ENCODE measurements at regions not wholly inside any gene's neighbourhood (a gene's known extent, or its start where the extent isn't known, plus 50 kb on each side); places are given as distances from the start of the nearest gene placed in this dataset.

DNA sequence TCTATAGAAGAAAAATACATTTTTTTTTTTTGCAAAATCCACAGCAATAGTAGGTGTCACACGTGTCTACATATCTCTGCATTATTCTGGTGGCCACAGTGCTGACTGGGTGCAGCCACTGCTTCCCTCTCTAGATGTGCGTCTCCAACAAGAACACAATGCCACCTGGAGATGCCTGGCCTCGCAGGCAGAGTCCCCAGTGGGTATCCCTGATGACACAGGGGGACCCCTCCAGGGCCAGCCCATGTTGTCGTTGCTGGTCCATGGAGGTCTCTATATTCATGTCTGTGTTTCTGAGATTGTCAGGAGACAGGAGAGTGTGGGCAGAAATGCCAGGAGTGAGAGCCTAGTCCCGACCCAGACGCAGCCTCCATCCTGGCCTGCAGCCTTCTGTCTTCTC is 345.9 kb upstream of the SHH start:
- Mint-ChIP-seq H3K9me3 (peaks cover 7% of the 10 kb centered on the region), H3K4me1 (ENCODE audit: low read depth) (no peaks in the 10 kb centered on the region), H3K36me3 (ENCODE audit: low read depth) (no peaks in the 10 kb centered on the region), H3K27ac (no peak overlapping the region), H3K4me3 (no peak overlapping the region), H3K27me3 (ENCODE audit: insufficient read depth) (no peaks in the 10 kb centered on the region)
- DNase-seq (ENCODE audit: low spot score): no peak
- intact Hi-C loops (cut with micrococcal nuclease): no loop called here

DNA sequence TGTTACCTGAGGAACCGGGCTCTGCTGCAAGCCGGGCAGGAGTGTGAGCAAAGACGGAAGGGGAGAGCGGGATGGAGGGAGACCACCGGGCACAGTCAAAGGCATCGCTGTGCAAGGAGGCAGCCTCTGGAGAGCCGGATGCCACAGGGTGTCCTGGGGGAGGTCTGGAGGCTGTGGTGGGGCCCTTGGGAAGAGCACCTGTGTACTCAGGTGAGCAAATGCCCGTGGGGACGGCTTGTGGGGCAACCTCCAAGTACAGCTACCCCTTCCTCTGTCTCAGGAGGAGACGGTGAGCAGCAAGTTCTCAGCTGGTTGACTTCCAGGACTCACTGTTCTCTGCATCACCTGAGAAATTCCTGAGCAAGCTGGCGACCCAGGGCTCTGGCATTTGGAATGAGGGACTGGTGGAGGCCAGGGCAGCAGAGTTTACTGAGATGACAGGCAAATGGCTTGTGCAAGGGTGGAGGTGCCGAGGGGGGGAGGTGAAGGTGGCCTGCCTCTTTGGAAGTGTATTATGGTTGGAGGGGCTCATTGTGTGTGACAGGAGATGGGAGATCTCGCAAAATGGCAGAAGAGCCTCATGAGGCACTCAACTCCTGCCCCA is 345.2 kb upstream of the SHH start:
- intact Hi-C loops (cut with micrococcal nuclease): no loop called here
- H3K4me1 Mint-ChIP-seq (ENCODE audit: low read depth): no peaks in the 10 kb centered on the region
- no peaks in the 10 kb centered on the region for H3K27me3 Mint-ChIP-seq (ENCODE audit: insufficient read depth)
- no peak overlapping the region for H3K4me3 Mint-ChIP-seq
- peaks cover 7% of the 10 kb centered on the region for H3K9me3 Mint-ChIP-seq
- H3K36me3 Mint-ChIP-seq (ENCODE audit: low read depth): no peaks in the 10 kb centered on the region
- no peak overlapping the region for H3K27ac Mint-ChIP-seq
- DNase-seq (ENCODE audit: low spot score): no peak

DNA sequence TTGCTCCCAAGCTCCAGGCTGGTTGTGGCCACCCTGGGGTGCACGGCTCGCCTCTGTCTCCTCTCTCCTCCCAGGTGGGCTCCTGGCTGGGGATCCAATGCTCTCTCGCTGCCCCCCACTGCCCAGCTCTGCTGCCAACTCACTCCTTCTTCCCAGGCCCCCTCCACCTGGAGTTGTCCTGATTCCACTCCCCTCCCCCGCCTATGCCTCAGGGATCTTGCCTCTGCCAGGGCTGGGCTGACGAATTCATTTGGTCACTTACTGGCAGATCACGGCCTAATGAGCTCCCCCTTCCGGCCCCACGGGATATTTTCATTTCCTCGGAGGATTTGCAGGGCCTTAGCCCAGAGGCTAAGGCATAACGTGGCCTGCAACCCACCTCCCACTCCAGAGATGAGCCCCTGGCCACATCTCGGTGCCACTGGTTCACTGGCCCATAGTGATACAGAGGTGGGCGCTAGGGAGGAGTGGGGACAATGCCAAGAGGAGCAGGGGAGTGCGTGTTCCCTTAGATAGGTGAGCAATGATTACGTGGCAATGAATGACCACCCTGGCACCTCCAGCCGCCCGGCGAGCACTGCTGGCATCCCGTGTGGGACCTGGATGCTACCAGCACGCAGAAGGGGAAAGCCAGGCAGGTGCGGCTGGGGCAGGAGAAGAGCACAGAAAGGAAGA is 344.6 kb upstream of the SHH start:
- no peak overlapping the region for H3K4me3 Mint-ChIP-seq
- DNase-seq (ENCODE audit: low spot score): no peak
- no peaks in the 10 kb centered on the region for H3K36me3 Mint-ChIP-seq (ENCODE audit: low read depth)

DNA sequence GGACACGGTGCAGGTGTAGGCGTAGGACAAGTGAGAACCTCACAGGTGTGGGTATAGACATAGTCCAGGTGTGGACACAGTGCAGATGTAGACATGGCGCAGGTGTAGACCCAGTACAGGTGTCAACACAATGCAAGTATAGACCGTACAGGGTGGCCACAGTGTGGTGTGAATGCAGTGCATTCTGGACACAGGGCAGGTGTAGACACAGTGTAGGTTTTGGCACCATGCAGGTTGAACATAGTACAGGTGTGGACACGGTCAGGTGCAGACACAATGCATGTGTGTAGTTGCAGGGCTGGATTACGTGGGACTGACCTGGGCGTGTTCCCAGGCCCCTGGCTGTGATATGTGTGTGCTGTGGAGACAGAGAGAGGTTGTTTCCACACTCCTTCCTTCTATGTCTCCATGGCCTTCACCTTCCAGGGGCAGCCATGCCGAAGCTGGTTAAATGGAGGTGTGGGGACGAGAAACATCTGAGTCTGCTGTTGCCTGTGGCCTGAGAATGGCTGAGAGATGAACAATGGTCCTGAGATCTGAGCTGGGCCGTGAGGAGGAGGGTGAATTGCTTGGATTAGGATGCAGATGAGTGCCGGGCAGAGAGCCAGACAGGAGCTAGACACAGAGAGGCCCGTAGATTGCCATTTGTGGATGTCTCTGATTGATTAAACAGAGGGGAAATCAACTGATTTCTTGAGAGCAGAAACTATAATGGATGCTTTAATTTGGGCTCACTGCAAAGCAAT is 343.9 kb upstream of the SHH start:
- no peak for DNase-seq (ENCODE audit: low spot score)
- Mint-ChIP-seq H3K27me3 (ENCODE audit: insufficient read depth) (no peaks in the 10 kb centered on the region), H3K9me3 (peaks cover 7% of the 10 kb centered on the region), H3K4me3 (no peak overlapping the region), H3K36me3 (ENCODE audit: low read depth) (no peaks in the 10 kb centered on the region), H3K4me1 (ENCODE audit: low read depth) (no peaks in the 10 kb centered on the region), H3K27ac (no peak overlapping the region)
- intact Hi-C loops (cut with micrococcal nuclease): no loop called here

More for the DNA sequence above, 344.6 kb upstream of the SHH start:
- H3K4me1 Mint-ChIP-seq (ENCODE audit: low read depth): no peaks in the 10 kb centered on the region
- no peak overlapping the region for H3K27ac Mint-ChIP-seq
- intact Hi-C loops (cut with micrococcal nuclease): no loop called here
- H3K27me3 Mint-ChIP-seq (ENCODE audit: insufficient read depth): no peaks in the 10 kb centered on the region
- H3K9me3 Mint-ChIP-seq: peaks cover 7% of the 10 kb centered on the region

DNA sequence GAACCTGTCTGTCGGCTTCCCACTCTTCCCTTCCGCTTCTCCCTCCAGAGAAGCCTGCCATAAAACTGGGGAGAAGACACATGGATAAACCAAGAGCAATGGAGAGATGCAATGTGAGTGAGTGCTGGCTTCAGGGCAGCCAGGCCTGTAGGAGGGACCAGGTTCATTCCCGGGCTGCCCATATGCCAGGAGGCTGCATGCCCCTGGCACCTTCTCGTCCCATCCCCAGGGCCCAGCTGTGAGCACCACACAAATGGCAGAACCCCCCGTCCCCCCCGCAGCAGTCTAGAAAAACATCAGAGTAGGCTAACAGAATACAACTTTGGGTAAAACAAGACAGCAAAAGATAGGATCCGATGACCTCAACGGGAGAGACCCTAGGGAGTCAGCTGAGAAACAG is 341.3 kb upstream of the SHH start:
- Mint-ChIP-seq H3K27ac (no peak overlapping the region), H3K9me3 (peaks cover 7% of the 10 kb centered on the region), H3K4me1 (ENCODE audit: low read depth) (no peaks in the 10 kb centered on the region), H3K36me3 (ENCODE audit: low read depth) (no peaks in the 10 kb centered on the region), H3K4me3 (no peak overlapping the region), H3K27me3 (ENCODE audit: insufficient read depth) (no peaks in the 10 kb centered on the region)
- intact Hi-C loops (cut with micrococcal nuclease): no loop called here
- DNase-seq (ENCODE audit: low spot score): no peak

DNA sequence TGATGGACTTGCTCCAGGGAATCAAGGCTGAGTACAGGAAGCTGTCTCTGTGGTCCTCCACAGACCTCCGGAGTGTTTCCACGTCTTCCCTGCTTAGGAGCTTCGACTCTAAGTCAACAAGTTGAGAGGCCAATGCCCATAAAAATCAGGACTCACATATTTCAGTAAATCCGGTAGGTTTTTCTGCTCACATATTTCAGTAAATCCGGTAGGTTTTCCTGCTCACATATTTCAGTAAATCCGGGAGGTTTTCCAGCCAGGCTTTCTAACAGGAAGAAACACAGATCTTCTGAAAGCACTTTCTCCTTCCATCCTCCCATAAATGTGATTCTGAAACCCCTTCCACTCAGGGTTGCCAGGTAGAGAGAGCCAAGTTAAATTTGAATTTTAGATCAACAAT is 340.1 kb upstream of the SHH start:
- H3K27me3 Mint-ChIP-seq (ENCODE audit: insufficient read depth): peaks cover 2% of the 10 kb centered on the region
- H3K4me3 Mint-ChIP-seq: no peak overlapping the region
- intact Hi-C loops (cut with micrococcal nuclease): no loop called here
- DNase-seq (ENCODE audit: low spot score): no peak
- H3K36me3 Mint-ChIP-seq (ENCODE audit: low read depth): no peaks in the 10 kb centered on the region
- no peak overlapping the region for H3K27ac Mint-ChIP-seq
- no peaks in the 10 kb centered on the region for H3K4me1 Mint-ChIP-seq (ENCODE audit: low read depth)
- H3K9me3 Mint-ChIP-seq: peaks cover 7% of the 10 kb centered on the region

DNA sequence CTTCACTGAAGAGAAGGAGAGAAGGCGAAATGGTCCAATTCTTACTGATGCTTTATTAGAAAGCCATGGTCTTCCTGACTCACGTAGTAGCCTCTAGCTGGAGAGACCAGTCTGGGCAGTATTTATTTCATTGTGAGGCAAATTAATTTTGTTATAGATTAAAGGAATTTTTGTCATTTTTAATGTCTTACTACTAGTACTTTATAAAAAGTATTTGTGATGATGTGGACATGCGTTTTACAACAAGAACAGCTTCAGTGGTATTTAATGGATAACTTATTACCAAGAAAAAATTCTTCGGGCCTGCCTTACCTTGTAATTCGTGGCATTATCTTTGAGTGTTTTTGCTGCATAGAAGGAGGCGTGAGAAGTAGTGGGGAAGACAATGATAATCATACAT is 339.4 kb upstream of the SHH start:
- DNase-seq (ENCODE audit: low spot score): no peak
- H3K36me3 Mint-ChIP-seq (ENCODE audit: low read depth): no peaks in the 10 kb centered on the region
- H3K27ac Mint-ChIP-seq: no peak overlapping the region
- H3K9me3 Mint-ChIP-seq: peaks cover 7% of the 10 kb centered on the region
- intact Hi-C loops (cut with micrococcal nuclease): no loop called here
- no peaks in the 10 kb centered on the region for H3K4me1 Mint-ChIP-seq (ENCODE audit: low read depth)
- H3K4me3 Mint-ChIP-seq: no peak overlapping the region
- peaks cover 2% of the 10 kb centered on the region for H3K27me3 Mint-ChIP-seq (ENCODE audit: insufficient read depth)

DNA sequence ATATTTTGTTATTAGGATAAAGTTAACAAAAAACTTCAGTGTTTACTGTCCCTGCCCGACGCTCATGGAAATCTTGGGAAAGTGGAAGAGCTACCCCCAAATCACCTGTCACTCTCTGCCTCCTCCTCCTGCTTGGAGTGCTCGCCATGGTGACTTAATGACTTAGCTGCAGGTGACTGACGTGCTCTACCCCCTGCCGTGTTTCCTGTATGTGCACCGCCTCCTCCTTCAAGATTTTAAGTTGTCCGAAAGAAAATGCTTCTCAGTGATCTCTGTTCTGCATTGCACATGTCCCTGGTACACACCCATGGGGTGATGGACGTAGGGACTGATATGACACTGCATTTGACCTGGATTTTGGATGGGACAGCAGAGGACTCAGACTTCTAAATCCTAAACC is 338.8 kb upstream of the SHH start:
- Mint-ChIP-seq H3K9me3 (peaks cover 7% of the 10 kb centered on the region), H3K27ac (no peak overlapping the region), H3K4me3 (no peak overlapping the region), H3K4me1 (ENCODE audit: low read depth) (no peaks in the 10 kb centered on the region), H3K27me3 (ENCODE audit: insufficient read depth) (peaks cover 2% of the 10 kb centered on the region), H3K36me3 (ENCODE audit: low read depth) (no peaks in the 10 kb centered on the region)
- intact Hi-C loops (cut with micrococcal nuclease): no loop called here
- no peak for DNase-seq (ENCODE audit: low spot score)

DNA sequence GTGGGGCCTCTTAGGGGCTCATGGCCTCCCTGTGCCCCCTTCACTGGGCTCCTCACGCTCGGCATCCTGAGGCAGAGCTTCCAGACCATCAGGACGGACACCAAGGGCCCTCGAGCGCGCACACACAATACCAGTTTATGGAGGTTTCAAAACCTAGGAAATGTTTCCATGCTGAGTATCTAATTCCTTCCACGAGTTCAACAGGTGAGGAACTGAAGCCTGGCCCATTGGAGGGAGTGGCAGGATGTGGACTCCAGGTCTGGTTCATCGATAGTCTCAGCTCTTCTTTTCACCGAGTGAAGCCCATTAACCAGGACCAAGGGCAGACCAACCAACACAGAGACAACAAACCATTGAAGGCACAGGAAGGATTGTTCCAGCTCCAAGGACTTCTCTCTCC is 336.7 kb upstream of the SHH start:
- no peaks in the 10 kb centered on the region for H3K36me3 Mint-ChIP-seq (ENCODE audit: low read depth)
- H3K9me3 Mint-ChIP-seq: peaks cover 7% of the 10 kb centered on the region
- no peak for DNase-seq (ENCODE audit: low spot score)
- H3K4me1 Mint-ChIP-seq (ENCODE audit: low read depth): no peaks in the 10 kb centered on the region
- intact Hi-C loops (cut with micrococcal nuclease): no loop called here
- no peak overlapping the region for H3K4me3 Mint-ChIP-seq
- H3K27ac Mint-ChIP-seq: no peak overlapping the region
- H3K27me3 Mint-ChIP-seq (ENCODE audit: insufficient read depth): peaks cover 2% of the 10 kb centered on the region

DNA sequence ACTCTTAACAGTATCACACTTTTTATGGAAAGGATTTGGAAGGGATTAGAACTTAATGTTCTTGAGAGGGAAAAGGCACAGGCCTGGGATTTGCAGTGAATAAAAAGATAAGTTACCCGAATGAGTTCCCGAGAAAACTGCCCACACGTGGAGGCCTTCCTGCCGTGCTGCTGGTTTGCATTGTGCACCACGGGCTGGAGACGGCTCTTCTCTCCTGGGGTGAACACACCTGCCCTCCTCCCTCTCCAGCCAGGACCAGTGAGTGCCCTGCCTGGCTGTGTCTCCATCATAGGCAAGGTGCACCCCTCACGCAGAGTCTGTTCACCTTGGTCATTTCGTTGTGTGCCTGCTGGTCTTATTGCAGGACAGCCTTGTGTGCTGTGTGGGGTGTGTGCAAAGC is 336.3 kb upstream of the SHH start:
- no peaks in the 10 kb centered on the region for H3K4me1 Mint-ChIP-seq (ENCODE audit: low read depth)
- intact Hi-C loops (cut with micrococcal nuclease): no loop called here
- no peak overlapping the region for H3K27ac Mint-ChIP-seq
- no peak overlapping the region for H3K4me3 Mint-ChIP-seq
- peaks cover 2% of the 10 kb centered on the region for H3K27me3 Mint-ChIP-seq (ENCODE audit: insufficient read depth)
- no peak for DNase-seq (ENCODE audit: low spot score)
- H3K9me3 Mint-ChIP-seq: peaks cover 3% of the 10 kb centered on the region
- H3K36me3 Mint-ChIP-seq (ENCODE audit: low read depth): no peaks in the 10 kb centered on the region

DNA sequence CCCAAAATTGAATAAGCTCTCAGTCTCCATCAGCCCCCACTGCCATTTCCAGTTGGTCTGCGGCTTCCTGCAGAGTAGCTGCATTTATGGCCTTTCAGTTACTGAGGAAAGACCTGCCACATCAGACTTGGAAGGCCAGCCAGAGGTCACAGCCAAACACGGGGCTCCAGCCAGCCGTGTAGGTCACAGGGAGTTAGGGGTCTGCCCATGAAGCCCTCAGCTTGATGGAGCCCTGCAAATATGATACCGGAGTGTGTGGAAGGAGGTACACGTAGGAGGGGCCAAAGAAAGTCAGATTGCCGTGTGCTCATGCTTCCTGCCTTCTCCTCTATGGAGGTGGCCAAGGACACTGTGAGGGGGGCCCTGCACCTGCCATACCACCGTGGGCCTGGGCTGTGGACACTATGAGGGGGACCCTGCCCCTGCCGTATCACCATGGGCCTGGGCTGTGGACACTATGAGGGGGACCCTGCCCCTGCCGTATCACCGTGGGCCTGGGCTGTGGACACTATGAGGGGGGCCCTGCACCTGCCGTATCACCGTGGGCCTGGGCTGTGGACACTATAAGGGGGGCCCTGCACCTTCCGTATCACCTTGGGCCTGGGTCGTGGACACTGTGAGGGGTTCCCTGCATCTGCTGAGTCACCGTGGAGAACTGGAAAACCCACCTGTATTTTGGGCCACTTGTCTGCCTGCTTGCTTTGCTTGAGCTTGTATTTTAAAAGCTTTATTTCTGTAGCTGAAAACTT is 335.7 kb upstream of the SHH start:
- Mint-ChIP-seq H3K27me3 (ENCODE audit: insufficient read depth) (peaks cover 2% of the 10 kb centered on the region), H3K36me3 (ENCODE audit: low read depth) (no peaks in the 10 kb centered on the region), H3K27ac (no peak overlapping the region), H3K9me3 (no peaks in the 10 kb centered on the region), H3K4me3 (no peak overlapping the region), H3K4me1 (ENCODE audit: low read depth) (no peaks in the 10 kb centered on the region)
- intact Hi-C loops (cut with micrococcal nuclease): no loop called here
- DNase-seq (ENCODE audit: low spot score): no peak

DNA sequence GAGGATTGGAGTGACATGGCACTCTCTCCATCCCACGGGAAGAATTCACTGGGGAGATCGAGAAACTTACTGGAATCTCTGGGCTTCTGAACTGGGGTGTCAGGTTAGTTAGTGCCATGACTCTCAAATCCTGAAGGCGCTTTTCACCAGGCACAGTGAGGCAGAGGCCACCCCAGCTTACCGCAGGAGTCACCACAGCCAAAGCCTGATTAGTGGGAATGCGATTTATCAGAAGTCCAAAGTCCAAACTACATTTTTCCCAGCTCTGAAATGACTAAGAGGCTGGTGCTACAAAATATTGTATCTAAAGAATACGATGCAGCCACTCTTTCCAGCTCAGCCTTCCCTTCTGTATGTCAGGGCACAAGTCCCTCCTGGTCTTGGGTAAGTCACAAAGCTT is 334.8 kb upstream of the SHH start:
- peaks cover 2% of the 10 kb centered on the region for H3K27me3 Mint-ChIP-seq (ENCODE audit: insufficient read depth)
- no peaks in the 10 kb centered on the region for H3K9me3 Mint-ChIP-seq
- H3K4me3 Mint-ChIP-seq: no peak overlapping the region
- no peak for DNase-seq (ENCODE audit: low spot score)
- intact Hi-C loops (cut with micrococcal nuclease): no loop called here
- no peaks in the 10 kb centered on the region for H3K36me3 Mint-ChIP-seq (ENCODE audit: low read depth)
- H3K27ac Mint-ChIP-seq: no peak overlapping the region
- no peaks in the 10 kb centered on the region for H3K4me1 Mint-ChIP-seq (ENCODE audit: low read depth)

DNA sequence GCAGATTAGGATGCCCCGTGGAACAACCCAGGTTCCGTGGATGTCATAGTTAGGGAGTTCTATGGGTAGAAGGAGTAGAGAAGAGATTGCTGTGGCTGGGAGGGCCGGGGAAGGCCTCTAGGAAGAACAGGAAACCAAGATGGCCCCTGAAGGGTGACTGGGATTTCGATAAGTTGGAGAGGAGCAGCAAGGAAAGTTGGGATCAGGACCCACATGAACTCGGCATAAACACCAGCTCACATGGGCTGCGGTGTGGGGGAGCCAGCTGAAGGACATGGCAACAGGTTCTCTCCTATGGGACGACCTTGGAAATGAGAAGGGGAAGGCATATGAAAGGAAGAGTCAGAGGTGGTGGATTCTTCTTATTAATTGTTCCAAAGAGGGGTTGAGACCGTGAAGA is 333.7 kb upstream of the SHH start:
- H3K27ac Mint-ChIP-seq: no peak overlapping the region
- H3K4me3 Mint-ChIP-seq: no peak overlapping the region
- DNase-seq (ENCODE audit: low spot score): no peak
- peaks cover 2% of the 10 kb centered on the region for H3K27me3 Mint-ChIP-seq (ENCODE audit: insufficient read depth)
- intact Hi-C loops (cut with micrococcal nuclease): no loop called here
- H3K36me3 Mint-ChIP-seq (ENCODE audit: low read depth): no peaks in the 10 kb centered on the region
- H3K9me3 Mint-ChIP-seq: no peaks in the 10 kb centered on the region
- no peaks in the 10 kb centered on the region for H3K4me1 Mint-ChIP-seq (ENCODE audit: low read depth)

Measured in activated T-helper 1 cell treated with anti-CD3 and anti-CD28 coated beads, Interleukin-12 subunit alpha, Interleukin-12 subunit beta, Interleukin-2, Interleukin-4 antibody, amounts not matched to agents 30 ng/mL and 10 ng/mL and 1 ng/mL, durations not matched to agents 14 hours and 24 hours and 36 hours (primary cell).